Fibroblast of lung (primary cell): ENCODE measurements at regions not wholly inside any gene's neighbourhood (a gene's known extent, or its start where the extent isn't known, plus 50 kb on each side); places are given as distances from the start of the nearest gene placed in this dataset.

Experiments used
- DNase-seq, 2 donors: peaks; one replicate each; pipeline versions ENCODE4 v3.0.0 to v3.0.0-alpha.2; 2010; ENCODE audit warnings: low read depth in 2 of 2
- H2AFZ ChIP-seq: 2 replicates; pipeline ENCODE4 v1.5.1; 2012; ENCODE audit warnings: low read length, control low read depth, inconsistent platforms
- H3K27ac ChIP-seq: 2 replicates; pipeline ENCODE4 v1.5.1; 2011; ENCODE audit warnings: low read length, control low read depth; ENCODE audit not compliant: insufficient read depth
- H3K27me3 ChIP-seq: 2 replicates; pipeline ENCODE4 v1.5.1; 2011; ENCODE audit warnings: mild to moderate bottlenecking, low read length; ENCODE audit not compliant: control insufficient read depth, insufficient read depth
- H3K36me3 ChIP-seq: 2 replicates; pipeline ENCODE4 v1.5.1; 2011; ENCODE audit warnings: low read length; ENCODE audit not compliant: control insufficient read depth, insufficient read depth
- H3K4me1 ChIP-seq: 2 replicates; pipeline ENCODE4 v1.5.1; 2011; ENCODE audit warnings: low read length; ENCODE audit not compliant: control insufficient read depth, insufficient read depth; ENCODE audit errors: extremely low read depth
- H3K4me2 ChIP-seq: 2 replicates; pipeline ENCODE4 v1.5.1; 2011; ENCODE audit warnings: low read length, control low read depth; ENCODE audit not compliant: insufficient read depth; ENCODE audit errors: extremely low read depth
- H3K4me3 ChIP-seq, 4 experiments: fragments of 200-600 bp in 1 of 4; sonication (generic) in 1 of 4; replicated peaks in 1 of 4; 2 replicates each; pipeline ENCODE4 v1.5.1; 2011 to 2016; ENCODE audit warnings: low read length in 4 of 4, low read depth in 3 of 4, mild to moderate bottlenecking in 3 of 4, control low read depth in 2 of 4, inconsistent platforms in 1 of 4, mixed read lengths in 1 of 4; ENCODE audit not compliant: insufficient read depth in 1 of 4; ENCODE audit errors: control extremely low read depth in 1 of 4
- H3K79me2 ChIP-seq: 2 replicates; pipeline ENCODE4 v1.5.1; 2012; ENCODE audit warnings: mild to moderate bottlenecking, low read length, inconsistent platforms; ENCODE audit not compliant: control insufficient read depth, insufficient read depth
- H3K9ac ChIP-seq: 2 replicates; pipeline ENCODE4 v1.5.1; 2011; ENCODE audit warnings: mild to moderate bottlenecking, low read length, control low read depth; ENCODE audit not compliant: insufficient read depth
- H3K9me3 ChIP-seq: 2 replicates; pipeline ENCODE4 v1.5.1; 2012; ENCODE audit warnings: low read depth, low read length; ENCODE audit not compliant: control insufficient read depth, insufficient read depth
- H4K20me1 ChIP-seq: 2 replicates; pipeline ENCODE4 v1.5.1; 2011; ENCODE audit warnings: low read length; ENCODE audit not compliant: control insufficient read depth, insufficient read depth; ENCODE audit errors: extremely low read depth
- EZH2 ChIP-seq: IDR thresholded peaks from 2 replicates; pipeline ENCODE4 v1.5.1; 2012; ENCODE audit warnings: low read length, control low read depth, mild to moderate bottlenecking; ENCODE audit errors: missing control alignments
- TF ChIP-seq, protein P1 (sequence below), 2 donors: IDR thresholded peaks in 1 of 2; conservative IDR thresholded peaks in 1 of 2; 1 replicate in 1 of 2; 2 replicates in 1 of 2; pipeline ENCODE4 v1.5.1; 2011 to 2012; ENCODE audit warnings: low read length in 2 of 2, control low read depth in 1 of 2, inconsistent platforms in 1 of 2, low read depth in 1 of 2, mild to moderate bottlenecking in 1 of 2

DNA sequence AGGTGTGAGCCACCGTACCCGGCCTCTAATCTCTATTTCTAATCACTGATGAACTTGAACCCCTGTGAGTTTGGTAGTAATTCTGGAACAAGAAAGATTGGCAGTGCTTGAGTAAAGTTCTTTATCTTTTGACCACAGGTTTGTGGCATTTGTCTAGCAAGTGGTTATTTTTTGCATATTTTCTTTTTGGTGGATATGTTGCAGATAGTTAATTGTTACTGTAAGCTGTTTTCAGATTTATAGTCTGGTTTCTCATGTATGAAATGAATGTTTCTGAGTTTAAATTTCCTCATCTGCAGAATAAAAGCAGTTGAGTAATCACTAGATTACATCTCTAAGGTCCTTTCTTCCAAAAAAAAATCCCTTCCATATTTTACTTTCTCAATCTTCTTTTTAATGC is 105.2 kb downstream of the GASK1B start:
- H2AFZ ChIP-seq, result no peak overlapping the region

DNA sequence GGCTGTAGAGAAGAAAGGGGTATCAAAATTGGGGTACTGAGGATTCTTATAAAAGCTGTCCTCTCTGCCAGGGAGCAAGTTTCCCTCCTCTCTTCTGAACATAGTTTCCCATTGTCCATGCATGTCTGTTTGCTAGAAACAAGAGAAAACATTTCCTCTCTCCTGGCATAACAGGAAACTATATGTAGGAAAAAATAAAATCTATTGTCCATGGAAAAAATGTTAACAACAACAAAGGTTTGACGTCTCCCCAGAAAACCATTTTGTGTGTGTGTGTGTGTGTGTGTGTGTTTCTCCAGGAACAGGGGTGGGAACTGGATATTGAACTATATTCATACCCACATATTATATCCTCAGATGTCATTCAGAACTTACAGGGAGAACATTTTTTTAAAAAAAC is 107.2 kb downstream of the GASK1B start:
- Histone ChIP-seq H2AFZ (no peak overlapping the region), H3K4me1 (no peaks in the 10 kb centered on the region), H3K27me3 (no peaks in the 10 kb centered on the region), H3K4me2 (no peak overlapping the region), H3K9me3 (no peaks in the 10 kb centered on the region), H4K20me1 (no peaks in the 10 kb centered on the region), H3K36me3 (no peaks in the 10 kb centered on the region), H3K27ac (no peak overlapping the region), H3K9ac (no peak overlapping the region), H3K4me3 (no peak overlapping the region), H3K79me2 (no peaks in the 10 kb centered on the region)
- DNase-seq, result no peak
- TF ChIP-seq EZH2, result no peak
- TF ChIP-seq, protein P1, sequence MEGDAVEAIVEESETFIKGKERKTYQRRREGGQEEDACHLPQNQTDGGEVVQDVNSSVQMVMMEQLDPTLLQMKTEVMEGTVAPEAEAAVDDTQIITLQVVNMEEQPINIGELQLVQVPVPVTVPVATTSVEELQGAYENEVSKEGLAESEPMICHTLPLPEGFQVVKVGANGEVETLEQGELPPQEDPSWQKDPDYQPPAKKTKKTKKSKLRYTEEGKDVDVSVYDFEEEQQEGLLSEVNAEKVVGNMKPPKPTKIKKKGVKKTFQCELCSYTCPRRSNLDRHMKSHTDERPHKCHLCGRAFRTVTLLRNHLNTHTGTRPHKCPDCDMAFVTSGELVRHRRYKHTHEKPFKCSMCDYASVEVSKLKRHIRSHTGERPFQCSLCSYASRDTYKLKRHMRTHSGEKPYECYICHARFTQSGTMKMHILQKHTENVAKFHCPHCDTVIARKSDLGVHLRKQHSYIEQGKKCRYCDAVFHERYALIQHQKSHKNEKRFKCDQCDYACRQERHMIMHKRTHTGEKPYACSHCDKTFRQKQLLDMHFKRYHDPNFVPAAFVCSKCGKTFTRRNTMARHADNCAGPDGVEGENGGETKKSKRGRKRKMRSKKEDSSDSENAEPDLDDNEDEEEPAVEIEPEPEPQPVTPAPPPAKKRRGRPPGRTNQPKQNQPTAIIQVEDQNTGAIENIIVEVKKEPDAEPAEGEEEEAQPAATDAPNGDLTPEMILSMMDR (conservative IDR thresholded peaks at IDR 0.05 in 1 of 2, IDR thresholded peaks at IDR 0.05 in 1 of 2; ENCODE audit: low read depth in 1 of 2, low read length in 2 of 2), result no peak

More for the DNA sequence above, 105.2 kb downstream of the GASK1B start:
- no peak for TF ChIP-seq EZH2
- TF ChIP-seq, protein P1 (conservative IDR thresholded peaks at IDR 0.05 in 1 of 2, IDR thresholded peaks at IDR 0.05 in 1 of 2; ENCODE audit: low read depth in 1 of 2, low read length in 2 of 2), result no peak
- no peaks in the 10 kb centered on the region for H4K20me1 ChIP-seq
- H3K79me2 ChIP-seq, result no peaks in the 10 kb centered on the region
- no peak overlapping the region for H3K9ac ChIP-seq
- H3K4me2 ChIP-seq, result peak overlapping the region; percentile 42
- no peaks in the 10 kb centered on the region for H3K4me1 ChIP-seq
- DNase-seq, result peak in 1 of 2 donors; percentile 61
- no peaks in the 10 kb centered on the region for H3K27me3 ChIP-seq
- H3K4me3 ChIP-seq, result no peak overlapping the region
- no peak overlapping the region for H3K27ac ChIP-seq
- no peaks in the 10 kb centered on the region for H3K36me3 ChIP-seq
- H3K9me3 ChIP-seq, result no peaks in the 10 kb centered on the region

DNA sequence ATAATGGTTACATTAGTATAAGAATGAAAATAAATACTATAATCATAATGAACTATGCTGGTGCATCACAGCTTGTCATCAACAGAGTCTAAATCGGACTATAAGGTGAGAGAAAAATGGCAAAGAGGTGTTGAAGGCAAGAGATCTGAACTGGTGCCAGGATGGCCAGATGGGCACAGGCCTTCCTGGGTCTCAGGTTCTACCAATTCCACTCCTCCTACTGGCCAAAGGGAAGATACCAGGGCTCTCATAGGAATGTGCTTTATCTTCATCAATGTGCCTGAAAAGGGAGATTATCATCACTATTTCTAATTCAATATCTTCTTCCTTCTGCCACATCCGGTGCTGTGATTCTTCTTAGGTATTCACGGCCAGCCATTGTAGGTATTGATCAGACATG is 107.6 kb downstream of the GASK1B start:
- Histone ChIP-seq H3K9me3 (no peaks in the 10 kb centered on the region), H3K27ac (no peak overlapping the region), H3K4me3 (no peak overlapping the region), H3K36me3 (no peaks in the 10 kb centered on the region), H3K79me2 (no peaks in the 10 kb centered on the region), H2AFZ (no peak overlapping the region), H4K20me1 (no peaks in the 10 kb centered on the region), H3K9ac (no peak overlapping the region), H3K27me3 (no peaks in the 10 kb centered on the region), H3K4me2 (no peak overlapping the region), H3K4me1 (no peaks in the 10 kb centered on the region)
- DNase-seq, result no peak
- TF ChIP-seq, protein P1 (conservative IDR thresholded peaks at IDR 0.05 in 1 of 2, IDR thresholded peaks at IDR 0.05 in 1 of 2; ENCODE audit: low read depth in 1 of 2, low read length in 2 of 2), result no peak
- TF ChIP-seq EZH2, result no peak
